ENCODE measurements at regions not wholly inside any gene's neighbourhood (a gene's known extent, or its start where the extent isn't known, plus 50 kb on each side); places are given as distances from the start of the nearest gene placed in this dataset.

GRCh38 chr21:15140321-15141019 is 75.7 kb upstream of the NRIP1 start:
- no peak overlapping the region for H3K27ac ChIP-seq
- DNase-seq (ENCODE audit: extremely low spot score in 2 of 2): no peak
- H3K36me3 ChIP-seq: no peaks in the 10 kb centered on the region
- H3K9me3 ChIP-seq: no peaks in the 10 kb centered on the region
- no peak overlapping the region for H3K4me3 ChIP-seq
- intact Hi-C loops (cut with DNase I): no loop called here
- H3K27me3 ChIP-seq: no peaks in the 10 kb centered on the region
- no peaks in the 10 kb centered on the region for H3K4me1 ChIP-seq
- TF ChIP-seq POLR2AphosphoS5 (IDR thresholded peaks at IDR 0.05; ENCODE audit: insufficient read depth in 1 of 2, low read depth in 1 of 2) (no peak), CTCF (IDR thresholded peaks at IDR 0.05) (no peak)

- DNase-seq (ENCODE audit: extremely low spot score in 2 of 2): no peak
- no peaks in the 10 kb centered on the region for H3K27me3 ChIP-seq
- no peaks in the 10 kb centered on the region for H3K4me1 ChIP-seq
- intact Hi-C loops (cut with DNase I): no loop called here
- H3K27ac ChIP-seq: no peak overlapping the region
- no peaks in the 10 kb centered on the region for H3K36me3 ChIP-seq
- no peaks in the 10 kb centered on the region for H3K9me3 ChIP-seq
- TF ChIP-seq POLR2A (IDR thresholded peaks at IDR 0.05) (no peak), CTCF (IDR thresholded peaks at IDR 0.05) (no peak), POLR2AphosphoS5 (IDR thresholded peaks at IDR 0.05; ENCODE audit: insufficient read depth in 1 of 2, low read depth in 1 of 2) (no peak)
- no peak overlapping the region for H3K4me3 ChIP-seq
These were observed 76.6 kb upstream of the NRIP1 start for GRCh38 chr21:15141261-15141970.

GRCh38 chr21:15144026-15144425 is 79.2 kb upstream of the NRIP1 start:
- no peak for DNase-seq (ENCODE audit: extremely low spot score in 2 of 2)
- no peaks in the 10 kb centered on the region for H3K9me3 ChIP-seq
- no peak overlapping the region for H3K27ac ChIP-seq
- no peak overlapping the region for H3K4me3 ChIP-seq
- no peaks in the 10 kb centered on the region for H3K27me3 ChIP-seq
- peaks cover 11% of the 10 kb centered on the region for H3K4me1 ChIP-seq
- H3K36me3 ChIP-seq: no peaks in the 10 kb centered on the region
- intact Hi-C loops (cut with DNase I): no loop called here
- TF ChIP-seq CTCF (IDR thresholded peaks at IDR 0.05): no peak
- TF ChIP-seq POLR2AphosphoS5 (IDR thresholded peaks at IDR 0.05; ENCODE audit: insufficient read depth in 1 of 2, low read depth in 1 of 2): no peak
- TF ChIP-seq POLR2A (IDR thresholded peaks at IDR 0.05): no peak

GRCh38 chr21:15148437-15148836 is 83.6 kb upstream of the NRIP1 start:
- no peak for DNase-seq (ENCODE audit: extremely low spot score in 2 of 2)
- intact Hi-C loops (cut with DNase I): no loop called here
- no peaks in the 10 kb centered on the region for H3K36me3 ChIP-seq
- no peaks in the 10 kb centered on the region for H3K9me3 ChIP-seq
- no peak overlapping the region for H3K27ac ChIP-seq
- no peaks in the 10 kb centered on the region for H3K27me3 ChIP-seq
- TF ChIP-seq POLR2A (IDR thresholded peaks at IDR 0.05) (no peak), POLR2AphosphoS5 (IDR thresholded peaks at IDR 0.05; ENCODE audit: insufficient read depth in 1 of 2, low read depth in 1 of 2) (no peak), CTCF (IDR thresholded peaks at IDR 0.05) (no peak)
- no peak overlapping the region for H3K4me3 ChIP-seq
- peaks cover 11% of the 10 kb centered on the region for H3K4me1 ChIP-seq

GRCh38 chr21:15149600-15150224 is 84.9 kb upstream of the NRIP1 start:
- Histone ChIP-seq H3K36me3 (no peaks in the 10 kb centered on the region), H3K27ac (no peak overlapping the region), H3K4me1 (peaks cover 11% of the 10 kb centered on the region), H3K4me3 (no peak overlapping the region), H3K9me3 (no peaks in the 10 kb centered on the region), H3K27me3 (no peaks in the 10 kb centered on the region)
- no peak for DNase-seq (ENCODE audit: extremely low spot score in 2 of 2)
- TF ChIP-seq CTCF (IDR thresholded peaks at IDR 0.05) (no peak), POLR2A (IDR thresholded peaks at IDR 0.05) (no peak), POLR2AphosphoS5 (IDR thresholded peaks at IDR 0.05; ENCODE audit: insufficient read depth in 1 of 2, low read depth in 1 of 2) (no peak)
- intact Hi-C loops (cut with DNase I): no loop called here

All from vagina (tissue), 2 donors.